ENCODE measurements at regions not wholly inside any gene's neighbourhood (a gene's known extent, or its start where the extent isn't known, plus 50 kb on each side); places are given as distances from the start of the nearest gene placed in this dataset.

GRCh38 chr3:67848299-67848698 lies 193.9 kb upstream of the SUCLG2 start:
- Histone ChIP-seq H3K36me3 (no peaks in the 10 kb centered on the region), H3K27ac (replicated peaks in 1 of 4) (no peak overlapping the region), H3K4me3 (no peak overlapping the region), H3K9me3 (no peaks in the 10 kb centered on the region), H3K4me1 (no peaks in the 10 kb centered on the region), H3K27me3 (no peaks in the 10 kb centered on the region)
- TF ChIP-seq POLR2A (IDR thresholded peaks at IDR 0.05; ENCODE audit: low read depth) (no peak), CTCF (IDR thresholded peaks at IDR 0.05) (no peak), EP300 (IDR thresholded peaks at IDR 0.05) (no peak), POLR2AphosphoS5 (IDR thresholded peaks at IDR 0.05) (no peak)
- DNase-seq (ENCODE audit: extremely low spot score) = no peak
- intact Hi-C loops (cut with DNase I) = no loop called here
- 67% methylated on average over 3 of the region's 3 CpGs for WGBS

GRCh38 chr3:67846166-67846565 lies 191.8 kb upstream of the SUCLG2 start:
- intact Hi-C loops (cut with DNase I) = no loop called here
- Histone ChIP-seq H3K36me3 (no peaks in the 10 kb centered on the region), H3K4me3 (no peak overlapping the region), H3K9me3 (no peaks in the 10 kb centered on the region), H3K4me1 (no peaks in the 10 kb centered on the region), H3K27me3 (no peaks in the 10 kb centered on the region), H3K27ac (replicated peaks in 1 of 4) (no peak overlapping the region)
- no peak for TF ChIP-seq POLR2A (IDR thresholded peaks at IDR 0.05; ENCODE audit: low read depth)
- no peak for TF ChIP-seq CTCF (IDR thresholded peaks at IDR 0.05)
- no peak for TF ChIP-seq POLR2AphosphoS5 (IDR thresholded peaks at IDR 0.05)
- no peak for TF ChIP-seq EP300 (IDR thresholded peaks at IDR 0.05)
- DNase-seq (ENCODE audit: extremely low spot score) = no peak

- intact Hi-C loops (cut with DNase I) = no loop called here
- H3K36me3 ChIP-seq = no peaks in the 10 kb centered on the region
These were observed 178.4 kb upstream of the SUCLG2 start for GRCh38 chr3:67832817-67833216.

GRCh38 chr3:67831262-67831661 lies 176.8 kb upstream of the SUCLG2 start:
- intact Hi-C loops (cut with DNase I) = no loop called here
- Histone ChIP-seq H3K4me1 (no peaks in the 10 kb centered on the region), H3K27me3 (no peaks in the 10 kb centered on the region), H3K36me3 (no peaks in the 10 kb centered on the region), H3K4me3 (no peak overlapping the region), H3K27ac (replicated peaks in 1 of 4) (no peak overlapping the region), H3K9me3 (peaks cover 0 to 16% (median 10%) of the 10 kb centered on the region in 4 donors)
- DNase-seq (ENCODE audit: extremely low spot score) = no peak
- WGBS = 90% methylated on average over 3 of the region's 3 CpGs
- TF ChIP-seq EP300 (IDR thresholded peaks at IDR 0.05) (no peak), POLR2AphosphoS5 (IDR thresholded peaks at IDR 0.05) (no peak), POLR2A (IDR thresholded peaks at IDR 0.05; ENCODE audit: low read depth) (no peak), CTCF (IDR thresholded peaks at IDR 0.05) (no peak)

More at GRCh38 chr3:67832817-67833216, 178.4 kb upstream of the SUCLG2 start:
- Histone ChIP-seq H3K4me1 (no peaks in the 10 kb centered on the region), H3K4me3 (no peak overlapping the region), H3K27ac (replicated peaks in 1 of 4) (no peak overlapping the region), H3K9me3 (peaks cover 0 to 16% (median 10%) of the 10 kb centered on the region in 4 donors), H3K27me3 (no peaks in the 10 kb centered on the region)
- TF ChIP-seq CTCF (IDR thresholded peaks at IDR 0.05) = no peak
- TF ChIP-seq EP300 (IDR thresholded peaks at IDR 0.05) = no peak
- TF ChIP-seq POLR2AphosphoS5 (IDR thresholded peaks at IDR 0.05) = no peak
- no peak for TF ChIP-seq POLR2A (IDR thresholded peaks at IDR 0.05; ENCODE audit: low read depth)
- 88% methylated on average over 1 of the region's 1 CpG for WGBS
- DNase-seq (ENCODE audit: extremely low spot score) = no peak

GRCh38 chr3:67828486-67829010 lies 174.1 kb upstream of the SUCLG2 start:
- no peaks in the 10 kb centered on the region for H3K27me3 ChIP-seq
- DNase-seq (ENCODE audit: extremely low spot score) = no peak
- TF ChIP-seq POLR2AphosphoS5 (IDR thresholded peaks at IDR 0.05) = no peak
- no peak for TF ChIP-seq EP300 (IDR thresholded peaks at IDR 0.05)
- TF ChIP-seq CTCF (IDR thresholded peaks at IDR 0.05) = no peak
- no peak for TF ChIP-seq POLR2A (IDR thresholded peaks at IDR 0.05; ENCODE audit: low read depth)
- H3K27ac ChIP-seq (replicated peaks in 1 of 4) = no peak overlapping the region
- H3K36me3 ChIP-seq = no peaks in the 10 kb centered on the region
- 69% methylated on average over 1 of the region's 1 CpG for WGBS
- H3K4me1 ChIP-seq = no peaks in the 10 kb centered on the region
- H3K9me3 ChIP-seq = peaks cover 0 to 5% (median under 1%) of the 10 kb centered on the region in 4 donors
- intact Hi-C loops (cut with DNase I) = no loop called here
- no peak overlapping the region for H3K4me3 ChIP-seq
